Loucy (cell line): ENCODE measurements at regions not wholly inside any gene's neighbourhood (a gene's known extent, or its start where the extent isn't known, plus 50 kb on each side); places are given as distances from the start of the nearest gene placed in this dataset.

ENCODE experiments used
- H2AFZ ChIP-seq: fragments of 200-600 bp; sonication (generic); 2 replicates; pipeline ENCODE4 v1.6.0; 2016; ENCODE audit warnings: antibody characterized with exemption, mild to moderate bottlenecking, low read length, moderate library complexity
- H3F3A ChIP-seq: fragments of 200-600 bp; 2 replicates; pipeline ENCODE4 v1.6.0; 2016; ENCODE audit warnings: antibody characterized with exemption, low read depth, mild to moderate bottlenecking
- H3K27me3 ChIP-seq: fragments of 200-600 bp; sonication (generic); 2 replicates; pipeline ENCODE4 v1.6.1; 2014; ENCODE audit warnings: low read length, mild to moderate bottlenecking; ENCODE audit not compliant: insufficient read depth, poor library complexity, severe bottlenecking
- H3K36me3 ChIP-seq: fragments of 200-600 bp; sonication (generic); 2 replicates; pipeline ENCODE4 v1.6.1; 2016; ENCODE audit warnings: low read length; ENCODE audit not compliant: insufficient read depth
- H3K4me1 ChIP-seq: fragments of 200-600 bp; sonication (generic); 2 replicates; pipeline ENCODE4 v1.5.1; 2014; ENCODE audit warnings: low read length, mild to moderate bottlenecking; ENCODE audit not compliant: insufficient read depth, poor library complexity, severe bottlenecking
- H3K4me2 ChIP-seq: fragments of 200-600 bp; sonication (generic); 2 replicates; pipeline ENCODE4 v1.6.0; 2014; ENCODE audit warnings: antibody characterized with exemption, low read length, low read depth, mild to moderate bottlenecking; ENCODE audit not compliant: poor library complexity, severe bottlenecking
- H3K4me3 ChIP-seq: fragments of 200-600 bp; sonication (generic); 2 replicates; pipeline ENCODE4 v1.5.1; 2014; ENCODE audit warnings: low read length, mild to moderate bottlenecking, mixed read lengths; ENCODE audit not compliant: poor library complexity, severe bottlenecking
- H3K79me2 ChIP-seq: fragments of 200-600 bp; sonication (generic); 2 replicates; pipeline ENCODE4 v1.6.1; 2014; ENCODE audit warnings: low read length; ENCODE audit not compliant: insufficient read depth
- H3K9ac ChIP-seq: fragments of 200-600 bp; sonication (generic); 2 replicates; pipeline ENCODE4 v1.6.0; 2014; ENCODE audit warnings: mild to moderate bottlenecking, low read depth, low read length, moderate library complexity; ENCODE audit not compliant: poor library complexity, severe bottlenecking
- H3K9me2 ChIP-seq: fragments of 200-600 bp; sonication (generic); replicated peaks from 2 replicates; pipeline ENCODE4 v1.6.1; 2016; ENCODE audit warnings: low read depth, low read length, mixed read lengths
- H3K9me3 ChIP-seq: fragments of 200-600 bp; sonication (generic); 2 replicates; pipeline ENCODE4 v1.6.1; 2014; ENCODE audit warnings: mild to moderate bottlenecking, antibody characterized with exemption, low read length, low read depth; ENCODE audit not compliant: insufficient read depth
- H4K20me1 ChIP-seq: fragments of 200-600 bp; sonication (generic); 2 replicates; pipeline ENCODE4 v1.6.0; 2014; ENCODE audit warnings: antibody characterized with exemption, low read length, mild to moderate bottlenecking; ENCODE audit not compliant: insufficient read depth, poor library complexity, severe bottlenecking
- EZH2phosphoT487 ChIP-seq: fragments of 200-600 bp; IDR thresholded peaks from 2 replicates; pipeline ENCODE4 v1.6.1; 2018; ENCODE audit warnings: antibody characterized with exemption, mild to moderate bottlenecking, moderate library complexity, borderline replicate concordance
- TF ChIP-seq, protein P1 (sequence below): fragments of 200-600 bp; sonication (generic); conservative IDR thresholded peaks from 2 replicates; pipeline ENCODE4 v1.5.1; 2014; ENCODE audit warnings: mild to moderate bottlenecking, antibody characterized with exemption, low read length

DNA sequence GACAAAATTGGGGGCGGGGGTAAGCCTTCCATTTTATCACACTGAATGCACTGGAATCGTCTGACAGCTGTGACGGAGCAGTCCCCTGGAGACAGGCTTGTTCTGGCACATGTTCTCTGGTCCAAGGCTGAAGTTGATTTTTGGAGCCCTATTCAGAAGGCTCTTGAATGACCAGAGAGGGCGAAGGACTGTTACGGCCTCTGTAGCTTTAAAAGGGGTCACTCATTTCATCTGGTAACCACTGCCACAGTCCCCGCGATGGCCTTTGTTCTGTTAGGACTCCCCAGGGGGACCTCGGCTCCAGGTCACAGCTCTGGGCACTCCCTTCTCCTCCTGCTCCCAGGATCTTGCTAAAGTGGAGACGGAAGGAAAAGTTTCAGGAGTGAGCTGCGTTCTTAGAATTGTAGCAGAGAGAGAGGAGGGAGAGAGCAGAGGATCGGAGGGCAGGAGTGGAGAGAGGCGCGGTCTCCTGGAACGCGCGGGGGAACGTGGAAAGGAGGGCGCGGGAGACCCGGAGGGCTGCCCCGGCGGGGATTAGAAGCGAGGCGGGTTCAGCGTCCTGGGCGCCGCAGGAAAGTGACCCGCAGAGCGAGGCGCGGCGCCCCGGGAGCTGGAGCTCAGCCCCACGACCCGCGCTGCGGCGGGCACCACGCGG lies 134.3 kb upstream of the MYO16 start:
- Histone ChIP-seq H3F3A (no peaks in the 10 kb centered on the region), H3K79me2 (no peaks in the 10 kb centered on the region), H3K9ac (no peak overlapping the region), H2AFZ (no peak overlapping the region), H4K20me1 (no peaks in the 10 kb centered on the region), H3K9me3 (no peaks in the 10 kb centered on the region), H3K4me1 (no peaks in the 10 kb centered on the region), H3K36me3 (no peaks in the 10 kb centered on the region), H3K4me3 (no peak overlapping the region), H3K9me2 (no peaks in the 10 kb centered on the region), H3K4me2 (no peak overlapping the region), H3K27me3 (no peaks in the 10 kb centered on the region)
- TF ChIP-seq EZH2phosphoT487: no peak
- TF ChIP-seq, protein P1, sequence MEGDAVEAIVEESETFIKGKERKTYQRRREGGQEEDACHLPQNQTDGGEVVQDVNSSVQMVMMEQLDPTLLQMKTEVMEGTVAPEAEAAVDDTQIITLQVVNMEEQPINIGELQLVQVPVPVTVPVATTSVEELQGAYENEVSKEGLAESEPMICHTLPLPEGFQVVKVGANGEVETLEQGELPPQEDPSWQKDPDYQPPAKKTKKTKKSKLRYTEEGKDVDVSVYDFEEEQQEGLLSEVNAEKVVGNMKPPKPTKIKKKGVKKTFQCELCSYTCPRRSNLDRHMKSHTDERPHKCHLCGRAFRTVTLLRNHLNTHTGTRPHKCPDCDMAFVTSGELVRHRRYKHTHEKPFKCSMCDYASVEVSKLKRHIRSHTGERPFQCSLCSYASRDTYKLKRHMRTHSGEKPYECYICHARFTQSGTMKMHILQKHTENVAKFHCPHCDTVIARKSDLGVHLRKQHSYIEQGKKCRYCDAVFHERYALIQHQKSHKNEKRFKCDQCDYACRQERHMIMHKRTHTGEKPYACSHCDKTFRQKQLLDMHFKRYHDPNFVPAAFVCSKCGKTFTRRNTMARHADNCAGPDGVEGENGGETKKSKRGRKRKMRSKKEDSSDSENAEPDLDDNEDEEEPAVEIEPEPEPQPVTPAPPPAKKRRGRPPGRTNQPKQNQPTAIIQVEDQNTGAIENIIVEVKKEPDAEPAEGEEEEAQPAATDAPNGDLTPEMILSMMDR: no peak

DNA sequence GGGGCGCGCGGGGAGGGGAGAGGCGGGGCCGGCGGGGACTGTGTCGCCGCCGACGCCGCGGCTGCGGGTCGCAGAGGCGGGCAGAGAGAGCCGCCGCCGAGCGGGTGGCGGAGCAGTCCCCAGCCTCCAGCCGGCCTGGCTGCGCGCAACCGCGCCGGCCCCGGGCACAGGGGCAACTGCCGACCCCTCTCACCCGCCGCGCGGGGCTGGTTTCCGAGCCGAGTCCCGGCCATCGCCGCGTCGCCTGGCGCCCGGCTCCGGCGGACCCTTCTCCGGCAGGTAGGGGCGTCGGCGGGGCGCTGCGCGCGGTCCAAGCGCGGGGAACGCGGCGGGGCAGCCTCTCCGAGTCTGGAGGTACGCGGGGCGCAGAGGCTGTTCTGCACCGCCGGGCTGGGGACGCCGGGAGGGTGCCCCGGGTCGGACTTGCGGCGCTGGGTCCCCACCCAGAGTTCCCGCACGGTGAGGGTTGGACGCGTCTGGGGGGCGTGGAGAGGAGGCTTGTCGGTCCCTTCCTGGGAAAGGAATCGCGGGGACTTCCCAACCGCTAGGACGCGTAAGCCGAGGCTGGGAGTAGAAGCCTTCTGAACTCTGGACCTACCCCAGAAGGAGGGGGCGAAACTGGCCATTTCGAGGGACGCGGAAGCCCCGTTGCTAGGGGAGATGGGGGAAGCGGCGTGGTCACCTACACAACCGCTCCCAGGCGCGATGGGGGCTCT lies 133.6 kb upstream of the MYO16 start:
- no peaks in the 10 kb centered on the region for H3K79me2 ChIP-seq
- no peaks in the 10 kb centered on the region for H3K36me3 ChIP-seq
- H3F3A ChIP-seq: no peaks in the 10 kb centered on the region
- no peak overlapping the region for H3K4me2 ChIP-seq
- H4K20me1 ChIP-seq: no peaks in the 10 kb centered on the region
- no peaks in the 10 kb centered on the region for H3K9me2 ChIP-seq
- H3K4me3 ChIP-seq: no peak overlapping the region
- no peak overlapping the region for H2AFZ ChIP-seq
- H3K27me3 ChIP-seq: no peaks in the 10 kb centered on the region
- H3K9ac ChIP-seq: no peak overlapping the region
- no peaks in the 10 kb centered on the region for H3K4me1 ChIP-seq
- H3K9me3 ChIP-seq: no peaks in the 10 kb centered on the region
- TF ChIP-seq EZH2phosphoT487: no peak
- TF ChIP-seq, protein P1: no peak

DNA sequence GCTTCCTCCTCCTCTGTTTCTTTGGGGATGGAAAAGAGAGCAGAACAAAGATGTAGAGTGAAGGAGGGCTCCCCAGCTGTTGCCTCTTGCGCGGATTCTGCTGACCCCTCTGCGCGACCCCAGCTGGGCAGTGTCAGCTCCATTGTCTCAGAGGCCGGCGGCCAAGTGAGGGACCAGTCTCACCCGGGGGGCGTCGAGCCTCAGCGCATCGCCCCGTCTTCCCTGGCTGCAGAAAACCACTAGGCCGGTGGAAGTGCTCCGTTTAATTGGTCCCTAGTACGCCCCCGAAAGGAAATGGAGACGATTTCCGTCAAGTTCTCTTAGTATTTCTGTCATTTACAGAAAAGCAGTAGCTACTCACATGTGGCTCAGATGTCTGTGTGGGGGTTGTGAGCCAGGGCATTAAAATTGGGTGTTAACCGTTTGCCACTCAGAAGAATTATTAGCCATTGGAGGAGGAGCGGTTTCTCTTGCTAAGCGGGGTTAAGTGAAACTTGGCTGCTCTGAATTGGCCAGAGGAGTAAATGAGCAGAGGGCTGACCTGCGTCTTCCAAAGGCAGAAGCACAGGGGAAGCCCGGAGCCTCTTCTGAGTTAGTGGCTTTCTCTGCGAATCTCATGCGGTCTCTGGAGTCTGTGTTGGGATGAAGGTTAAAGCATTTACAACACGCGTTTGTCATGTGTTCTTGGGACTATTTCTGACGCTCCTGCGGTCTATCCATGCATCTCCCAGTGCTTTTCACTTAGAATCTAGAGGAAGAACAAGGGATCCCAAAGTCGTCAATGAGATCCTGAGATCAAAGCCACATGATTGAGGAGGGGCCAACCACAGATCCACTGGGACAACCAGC lies 132.8 kb upstream of the MYO16 start:
- TF ChIP-seq, protein P1: no peak
- TF ChIP-seq EZH2phosphoT487: no peak
- Histone ChIP-seq H3K36me3 (no peaks in the 10 kb centered on the region), H3K9ac (no peak overlapping the region), H3K4me3 (no peak overlapping the region), H3F3A (no peaks in the 10 kb centered on the region), H3K79me2 (no peaks in the 10 kb centered on the region), H3K9me2 (no peaks in the 10 kb centered on the region), H3K27me3 (no peaks in the 10 kb centered on the region), H2AFZ (no peak overlapping the region), H4K20me1 (no peaks in the 10 kb centered on the region), H3K4me2 (no peak overlapping the region), H3K4me1 (no peaks in the 10 kb centered on the region), H3K9me3 (no peaks in the 10 kb centered on the region)
